SK-N-SH (cell line): ENCODE measurements at regions not wholly inside any gene's neighbourhood (a gene's known extent, or its start where the extent isn't known, plus 50 kb on each side); places are given as distances from the start of the nearest gene placed in this dataset.
A peak's percentile ranks its signal among the peaks of the same experiment; 100 is the strongest.

Experiments
- CHD2 ChIP-seq: fragments of 150-350 bp; IDR thresholded peaks from 2 replicates; pipeline ENCODE4 v1.6.1; 2018; ENCODE audit warnings: low read length; ENCODE audit not compliant: partially characterized antibody
- EZH2phosphoT487 ChIP-seq: fragments of 200-600 bp; sonication (generic); IDR thresholded peaks from 2 replicates; pipeline ENCODE4 v1.6.1; 2017; ENCODE audit warnings: low read depth, mixed run types, mild to moderate bottlenecking, antibody characterized with exemption, moderate library complexity, borderline replicate concordance
- GABPA ChIP-seq: IDR thresholded peaks from 2 replicates; pipeline ENCODE4 v1.4.0; 2012; ENCODE audit warnings: low read depth, mild to moderate bottlenecking
- GATA2 ChIP-seq: sonication (generic); formaldehyde crosslinking; IDR thresholded peaks from 2 replicates; pipeline ENCODE4 v1.5.0; 2020; ENCODE audit warnings: mild to moderate bottlenecking, missing genetic modification reagents
- NFIC ChIP-seq: IDR thresholded peaks from 2 replicates; pipeline ENCODE4 v1.4.0; 2012; ENCODE audit warnings: borderline replicate concordance
- RFX5 ChIP-seq: IDR thresholded peaks from 2 replicates; pipeline ENCODE4 v1.6.1; 2012; ENCODE audit warnings: mild to moderate bottlenecking, improper control_type of control experiment, low read length
- SIN3A ChIP-seq: IDR thresholded peaks from 2 replicates; pipeline ENCODE4 v1.6.1; 2012; ENCODE audit warnings: low read depth, mild to moderate bottlenecking, low read length, moderate library complexity, borderline replicate concordance
- SMC3 ChIP-seq: IDR thresholded peaks from 2 replicates; pipeline ENCODE4 v1.6.1; 2012; ENCODE audit warnings: low read depth, low read length, improper control_type of control experiment
- TAF1 ChIP-seq: IDR thresholded peaks from 2 replicates; pipeline ENCODE4 v1.6.1; 2012; ENCODE audit warnings: low read depth, mild to moderate bottlenecking, low read length, moderate library complexity, borderline replicate concordance
- YY1 ChIP-seq: IDR thresholded peaks from 2 replicates; pipeline ENCODE4 v1.4.0; 2012; ENCODE audit warnings: low read depth, mild to moderate bottlenecking
- TF ChIP-seq, protein P1 (sequence below): fragments of 200-600 bp; sonication (generic); IDR thresholded peaks from 2 replicates; pipeline ENCODE4 v1.6.1; 2017; ENCODE audit warnings: antibody characterized with exemption, mild to moderate bottlenecking, moderate library complexity
- TF ChIP-seq, protein P2 (sequence below): IDR thresholded peaks from 2 replicates; pipeline ENCODE4 v1.4.0; 2012; ENCODE audit warnings: low read depth
- TF ChIP-seq, protein P3 (sequence below): IDR thresholded peaks from 2 replicates; pipeline ENCODE4 v1.4.0; 2012; ENCODE audit warnings: low read depth, borderline replicate concordance
- TF ChIP-seq, protein P4 (sequence below): IDR thresholded peaks from 2 replicates; pipeline ENCODE4 v1.6.1; 2012; ENCODE audit warnings: mild to moderate bottlenecking, low read depth, low read length, moderate library complexity

DNA sequence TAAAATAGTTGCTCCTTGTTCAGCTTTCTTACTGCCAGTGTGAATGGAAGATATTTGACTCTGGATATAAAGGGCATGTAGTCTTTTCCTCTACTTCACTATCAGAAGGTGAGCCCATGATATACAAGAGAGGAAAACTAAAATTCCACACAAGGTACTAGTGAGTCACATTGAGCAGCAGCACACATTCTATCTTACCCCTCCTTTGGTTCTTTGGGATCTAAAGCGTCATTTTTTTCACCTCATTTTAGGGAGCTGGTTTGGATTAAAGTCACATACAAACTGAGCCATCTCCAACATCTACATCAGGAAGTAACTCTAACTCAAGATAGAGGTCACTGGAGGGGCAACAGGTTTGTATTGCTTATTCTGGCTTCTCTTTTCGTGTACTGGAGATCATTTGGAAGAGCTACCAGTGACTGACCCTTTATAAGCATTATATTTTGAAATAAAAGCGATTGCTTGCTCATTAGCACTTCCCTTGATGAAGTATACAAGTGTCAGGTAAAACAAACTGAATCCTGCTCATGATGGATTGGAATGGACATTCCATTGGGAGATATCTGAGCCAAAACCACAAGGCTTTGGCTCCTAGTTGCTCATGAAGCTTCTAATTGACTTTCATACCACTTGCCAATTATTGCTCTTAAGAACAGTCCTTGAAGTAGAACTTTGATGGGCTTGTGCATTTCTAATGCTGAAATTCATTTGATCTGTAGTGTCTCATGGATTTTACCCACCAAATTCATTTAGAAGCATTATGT, 124.1 kb downstream of the SPCS3 start:
- TF ChIP-seq YY1, result no peak
- TF ChIP-seq, protein P1, sequence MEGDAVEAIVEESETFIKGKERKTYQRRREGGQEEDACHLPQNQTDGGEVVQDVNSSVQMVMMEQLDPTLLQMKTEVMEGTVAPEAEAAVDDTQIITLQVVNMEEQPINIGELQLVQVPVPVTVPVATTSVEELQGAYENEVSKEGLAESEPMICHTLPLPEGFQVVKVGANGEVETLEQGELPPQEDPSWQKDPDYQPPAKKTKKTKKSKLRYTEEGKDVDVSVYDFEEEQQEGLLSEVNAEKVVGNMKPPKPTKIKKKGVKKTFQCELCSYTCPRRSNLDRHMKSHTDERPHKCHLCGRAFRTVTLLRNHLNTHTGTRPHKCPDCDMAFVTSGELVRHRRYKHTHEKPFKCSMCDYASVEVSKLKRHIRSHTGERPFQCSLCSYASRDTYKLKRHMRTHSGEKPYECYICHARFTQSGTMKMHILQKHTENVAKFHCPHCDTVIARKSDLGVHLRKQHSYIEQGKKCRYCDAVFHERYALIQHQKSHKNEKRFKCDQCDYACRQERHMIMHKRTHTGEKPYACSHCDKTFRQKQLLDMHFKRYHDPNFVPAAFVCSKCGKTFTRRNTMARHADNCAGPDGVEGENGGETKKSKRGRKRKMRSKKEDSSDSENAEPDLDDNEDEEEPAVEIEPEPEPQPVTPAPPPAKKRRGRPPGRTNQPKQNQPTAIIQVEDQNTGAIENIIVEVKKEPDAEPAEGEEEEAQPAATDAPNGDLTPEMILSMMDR, result no peak
- TF ChIP-seq CHD2, result no peak
- TF ChIP-seq GABPA, result no peak
- no peak for TF ChIP-seq GATA2 (CRISPR knock-in tag)
- TF ChIP-seq SIN3A, result no peak
- TF ChIP-seq TAF1, result no peak
- TF ChIP-seq, protein P2, sequence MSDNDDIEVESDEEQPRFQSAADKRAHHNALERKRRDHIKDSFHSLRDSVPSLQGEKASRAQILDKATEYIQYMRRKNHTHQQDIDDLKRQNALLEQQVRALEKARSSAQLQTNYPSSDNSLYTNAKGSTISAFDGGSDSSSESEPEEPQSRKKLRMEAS, result no peak
- TF ChIP-seq, protein P3, sequence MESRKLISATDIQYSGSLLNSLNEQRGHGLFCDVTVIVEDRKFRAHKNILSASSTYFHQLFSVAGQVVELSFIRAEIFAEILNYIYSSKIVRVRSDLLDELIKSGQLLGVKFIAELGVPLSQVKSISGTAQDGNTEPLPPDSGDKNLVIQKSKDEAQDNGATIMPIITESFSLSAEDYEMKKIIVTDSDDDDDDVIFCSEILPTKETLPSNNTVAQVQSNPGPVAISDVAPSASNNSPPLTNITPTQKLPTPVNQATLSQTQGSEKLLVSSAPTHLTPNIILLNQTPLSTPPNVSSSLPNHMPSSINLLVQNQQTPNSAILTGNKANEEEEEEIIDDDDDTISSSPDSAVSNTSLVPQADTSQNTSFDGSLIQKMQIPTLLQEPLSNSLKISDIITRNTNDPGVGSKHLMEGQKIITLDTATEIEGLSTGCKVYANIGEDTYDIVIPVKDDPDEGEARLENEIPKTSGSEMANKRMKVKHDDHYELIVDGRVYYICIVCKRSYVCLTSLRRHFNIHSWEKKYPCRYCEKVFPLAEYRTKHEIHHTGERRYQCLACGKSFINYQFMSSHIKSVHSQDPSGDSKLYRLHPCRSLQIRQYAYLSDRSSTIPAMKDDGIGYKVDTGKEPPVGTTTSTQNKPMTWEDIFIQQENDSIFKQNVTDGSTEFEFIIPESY, result no peak
- TF ChIP-seq RFX5, result no peak
- TF ChIP-seq SMC3, result no peak
- no peak for TF ChIP-seq EZH2phosphoT487
- TF ChIP-seq NFIC, result peak; percentile 62; the same call in 1 of the 2 replicates
- TF ChIP-seq, protein P4, sequence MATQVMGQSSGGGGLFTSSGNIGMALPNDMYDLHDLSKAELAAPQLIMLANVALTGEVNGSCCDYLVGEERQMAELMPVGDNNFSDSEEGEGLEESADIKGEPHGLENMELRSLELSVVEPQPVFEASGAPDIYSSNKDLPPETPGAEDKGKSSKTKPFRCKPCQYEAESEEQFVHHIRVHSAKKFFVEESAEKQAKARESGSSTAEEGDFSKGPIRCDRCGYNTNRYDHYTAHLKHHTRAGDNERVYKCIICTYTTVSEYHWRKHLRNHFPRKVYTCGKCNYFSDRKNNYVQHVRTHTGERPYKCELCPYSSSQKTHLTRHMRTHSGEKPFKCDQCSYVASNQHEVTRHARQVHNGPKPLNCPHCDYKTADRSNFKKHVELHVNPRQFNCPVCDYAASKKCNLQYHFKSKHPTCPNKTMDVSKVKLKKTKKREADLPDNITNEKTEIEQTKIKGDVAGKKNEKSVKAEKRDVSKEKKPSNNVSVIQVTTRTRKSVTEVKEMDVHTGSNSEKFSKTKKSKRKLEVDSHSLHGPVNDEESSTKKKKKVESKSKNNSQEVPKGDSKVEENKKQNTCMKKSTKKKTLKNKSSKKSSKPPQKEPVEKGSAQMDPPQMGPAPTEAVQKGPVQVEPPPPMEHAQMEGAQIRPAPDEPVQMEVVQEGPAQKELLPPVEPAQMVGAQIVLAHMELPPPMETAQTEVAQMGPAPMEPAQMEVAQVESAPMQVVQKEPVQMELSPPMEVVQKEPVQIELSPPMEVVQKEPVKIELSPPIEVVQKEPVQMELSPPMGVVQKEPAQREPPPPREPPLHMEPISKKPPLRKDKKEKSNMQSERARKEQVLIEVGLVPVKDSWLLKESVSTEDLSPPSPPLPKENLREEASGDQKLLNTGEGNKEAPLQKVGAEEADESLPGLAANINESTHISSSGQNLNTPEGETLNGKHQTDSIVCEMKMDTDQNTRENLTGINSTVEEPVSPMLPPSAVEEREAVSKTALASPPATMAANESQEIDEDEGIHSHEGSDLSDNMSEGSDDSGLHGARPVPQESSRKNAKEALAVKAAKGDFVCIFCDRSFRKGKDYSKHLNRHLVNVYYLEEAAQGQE, result no peak
